SK-N-SH (cell line): ENCODE measurements at regions not wholly inside any gene's neighbourhood (a gene's known extent, or its start where the extent isn't known, plus 50 kb on each side); places are given as distances from the start of the nearest gene placed in this dataset.

ENCODE experiments used
- CHD2 ChIP-seq: fragments of 150-350 bp; IDR thresholded peaks from 2 replicates; pipeline ENCODE4 v1.6.1; 2018; ENCODE audit warnings: low read length; ENCODE audit not compliant: partially characterized antibody
- ELF1 ChIP-seq: IDR thresholded peaks from 2 replicates; pipeline ENCODE4 v1.4.0; 2012
- FOXM1 ChIP-seq: IDR thresholded peaks from 2 replicates; pipeline ENCODE4 v1.4.0; 2012; ENCODE audit warnings: low read depth, mild to moderate bottlenecking
- POLR2AphosphoS5 ChIP-seq: IDR thresholded peaks from 2 replicates; pipeline ENCODE4 v1.6.1; 2012; ENCODE audit warnings: low read depth, low read length
- RXRA ChIP-seq: IDR thresholded peaks from 2 replicates; pipeline ENCODE4 v1.4.0; 2012; ENCODE audit warnings: low read depth, mild to moderate bottlenecking, borderline replicate concordance
- TF ChIP-seq, protein P1 (sequence below): fragments of 150-350 bp; IDR thresholded peaks from 2 replicates; pipeline ENCODE4 v1.6.1; 2017; ENCODE audit warnings: antibody characterized with exemption, low read length, low read depth, borderline replicate concordance

DNA sequence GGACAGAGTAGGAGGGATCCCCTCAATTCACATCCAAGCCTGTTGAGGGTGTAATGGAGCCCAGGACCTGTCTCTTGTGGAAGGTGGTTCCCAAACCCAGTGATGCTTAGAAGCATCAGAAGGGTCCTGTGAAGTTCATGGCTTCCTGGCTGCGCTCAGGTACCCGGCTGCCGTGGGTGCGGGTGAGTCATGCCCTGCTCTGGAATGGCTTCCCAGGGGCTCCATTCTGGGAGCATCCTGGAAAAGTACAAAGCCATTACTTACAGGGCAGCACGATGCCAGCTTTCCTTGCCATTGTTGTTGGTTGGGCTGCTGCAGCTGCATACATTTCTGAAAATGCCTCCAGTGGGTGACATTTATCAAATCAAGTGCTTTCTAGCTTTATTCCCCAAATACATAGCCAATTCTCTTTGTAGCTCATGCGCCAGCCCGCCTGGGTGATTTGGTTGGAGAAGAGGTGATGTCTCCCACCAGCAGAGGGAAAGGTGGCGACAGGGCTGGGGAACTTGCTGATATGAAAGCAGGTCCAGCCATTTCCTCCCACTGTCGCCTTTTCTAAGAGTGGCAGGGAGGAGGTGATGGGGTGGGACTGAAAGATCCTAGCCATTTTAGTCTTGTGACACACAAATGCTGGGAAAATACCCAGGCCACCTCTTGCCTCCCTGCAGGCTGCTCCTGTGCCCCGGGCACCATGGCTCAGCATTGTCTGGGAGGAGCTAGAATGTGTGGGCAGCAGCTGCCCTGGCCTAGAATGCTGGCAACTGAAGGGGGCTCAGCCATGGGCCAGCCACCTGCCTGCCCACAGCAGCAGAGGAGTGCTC lies 65.9 kb upstream of the HPCAL1 start:
- no peak for TF ChIP-seq POLR2AphosphoS5
- no peak for TF ChIP-seq RXRA
- no peak for TF ChIP-seq FOXM1
- TF ChIP-seq, protein P1, sequence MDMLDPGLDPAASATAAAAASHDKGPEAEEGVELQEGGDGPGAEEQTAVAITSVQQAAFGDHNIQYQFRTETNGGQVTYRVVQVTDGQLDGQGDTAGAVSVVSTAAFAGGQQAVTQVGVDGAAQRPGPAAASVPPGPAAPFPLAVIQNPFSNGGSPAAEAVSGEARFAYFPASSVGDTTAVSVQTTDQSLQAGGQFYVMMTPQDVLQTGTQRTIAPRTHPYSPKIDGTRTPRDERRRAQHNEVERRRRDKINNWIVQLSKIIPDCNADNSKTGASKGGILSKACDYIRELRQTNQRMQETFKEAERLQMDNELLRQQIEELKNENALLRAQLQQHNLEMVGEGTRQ: no peak
- no peak for TF ChIP-seq ELF1
- no peak for TF ChIP-seq CHD2
